HG03139 (cell line): ENCODE measurements at regions not wholly inside any gene's neighbourhood (a gene's known extent, or its start where the extent isn't known, plus 50 kb on each side); places are given as distances from the start of the nearest gene placed in this dataset.
"Not testable (repeated sequence)": the region's sequence is repeated elsewhere in the genome, so short reads cannot be mapped to it uniquely, and the experiment has no call there.

Source experiments
- ATAC-seq: cut with Tn5 transposase; IDR thresholded peaks from one replicate; pipeline ENCODE4 v1.9.1; 2021; ENCODE audit not compliant: unreplicated experiment

DNA sequence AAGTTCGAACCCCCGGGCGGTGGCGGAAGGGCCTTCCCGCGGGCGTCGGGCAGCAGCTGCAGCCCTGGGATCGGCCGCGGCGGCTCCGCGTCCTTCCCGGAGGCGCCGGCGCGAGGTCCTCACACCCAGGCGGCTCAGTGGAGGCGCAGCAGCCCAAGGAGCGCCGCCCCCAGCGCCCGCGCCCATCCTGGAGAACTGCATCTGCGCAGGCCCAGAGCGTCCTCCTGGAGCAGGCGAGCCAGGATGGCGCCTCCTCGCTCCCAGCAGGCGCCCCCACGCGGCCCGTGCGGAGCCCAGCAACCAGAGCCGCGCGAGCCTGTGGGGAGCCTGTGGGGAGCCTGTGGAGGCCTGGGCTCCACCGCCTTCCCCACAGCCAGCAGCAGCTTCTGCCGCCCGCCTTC lies 872.5 kb downstream of the TMEM121 start:
- ATAC-seq, result not testable (repeated sequence)

DNA sequence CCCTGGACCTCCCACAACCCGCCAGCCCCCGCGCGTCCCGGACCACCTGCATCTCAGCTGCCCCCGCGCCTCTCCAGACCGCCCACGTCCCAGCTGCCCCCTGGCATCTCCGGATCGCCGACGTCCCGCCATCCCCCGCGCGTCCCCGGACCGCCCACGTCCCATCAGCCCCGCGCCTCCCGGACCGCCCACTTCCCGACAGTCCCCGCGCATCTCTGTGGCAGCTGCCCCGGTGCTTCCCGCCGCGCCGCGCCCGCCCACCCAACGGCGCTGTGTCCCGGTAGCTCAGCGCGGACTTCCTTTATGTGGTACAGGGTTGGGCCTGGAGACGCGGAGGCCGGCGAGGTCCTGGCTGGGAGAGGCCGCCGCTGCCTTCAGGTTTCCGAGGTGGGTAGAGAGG lies 874.9 kb downstream of the TMEM121 start:
- ATAC-seq, result not testable (repeated sequence)

DNA sequence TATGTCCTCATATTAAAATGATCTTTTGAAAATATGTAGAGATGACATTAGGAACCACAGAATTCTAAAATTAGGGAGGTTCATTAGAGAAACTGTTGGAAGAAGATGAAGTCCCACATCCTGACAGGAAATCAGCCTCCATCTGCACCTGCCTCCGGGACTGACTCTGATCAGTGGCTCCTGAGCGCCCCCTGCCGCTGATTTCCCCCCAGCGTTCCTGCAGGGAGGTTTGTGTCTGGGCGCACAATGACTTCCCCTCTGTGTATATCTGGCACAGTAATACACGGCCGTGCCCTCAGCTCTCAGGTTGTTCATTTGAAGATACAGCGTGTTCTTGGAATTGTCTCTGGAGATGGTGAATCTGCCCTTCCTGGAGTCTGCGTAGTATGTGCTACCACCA lies 883.8 kb downstream of the TMEM121 start:
- ATAC-seq, result not testable (repeated sequence)

DNA sequence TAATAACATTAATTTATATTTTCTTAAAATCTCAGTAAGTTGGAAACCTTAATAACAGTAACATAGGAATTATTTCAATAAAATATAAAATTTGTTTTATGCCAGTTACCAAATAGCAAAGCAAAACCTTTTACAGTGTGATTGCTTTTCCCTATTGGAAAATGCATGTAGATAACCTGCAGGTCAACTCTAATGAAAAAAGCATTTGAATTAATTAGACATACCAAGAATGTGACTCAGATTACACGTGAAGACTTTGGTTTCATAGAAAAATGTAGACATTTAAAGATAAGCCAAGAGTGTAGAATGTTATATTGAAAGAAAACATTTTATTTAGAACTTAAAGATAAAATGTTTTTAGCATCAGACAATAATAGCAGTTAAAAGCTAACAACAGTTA lies 888.1 kb downstream of the TMEM121 start:
- no peak for ATAC-seq

DNA sequence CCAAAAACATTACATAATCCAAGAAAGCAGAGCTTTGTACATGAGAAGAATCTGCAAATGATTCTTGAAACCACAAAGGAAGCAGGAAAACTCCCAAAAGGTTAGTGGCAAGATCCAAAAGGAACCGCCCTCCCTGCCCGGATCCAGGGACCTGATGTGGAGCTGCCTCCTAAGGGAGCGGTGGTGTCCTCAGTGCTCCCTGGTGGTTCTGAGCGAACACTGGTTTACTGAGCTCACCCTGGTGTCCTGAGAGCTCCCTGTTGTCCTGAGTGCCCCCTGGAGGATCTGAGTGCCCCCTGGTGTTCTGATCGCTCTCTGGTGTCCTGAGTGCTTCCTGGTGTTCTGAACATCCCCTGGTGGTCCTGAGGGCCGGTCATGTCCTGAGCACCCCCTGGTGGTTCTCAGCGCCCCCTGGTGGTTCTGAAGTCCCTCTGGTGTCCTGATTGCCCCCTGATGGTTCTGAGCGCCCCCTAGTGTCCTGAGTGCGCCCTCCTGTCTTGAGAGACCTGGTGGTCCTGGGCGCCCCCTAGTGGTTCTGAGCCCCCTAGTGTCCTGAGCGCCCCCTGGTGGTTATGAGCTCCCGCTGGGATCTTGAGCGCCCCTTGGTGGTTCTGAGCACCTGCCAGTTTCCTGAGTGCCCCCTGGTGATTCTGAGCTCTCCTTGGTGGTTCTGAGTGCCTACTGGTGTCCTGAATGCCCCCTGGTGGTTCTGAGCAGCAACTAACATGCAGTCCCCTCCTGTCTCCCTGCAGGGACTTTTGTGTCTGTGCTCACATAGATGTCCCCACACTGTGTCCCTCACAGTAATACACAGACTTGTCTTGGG lies 891.1 kb downstream of the TMEM121 start:
- ATAC-seq, result peak; percentile 76

DNA sequence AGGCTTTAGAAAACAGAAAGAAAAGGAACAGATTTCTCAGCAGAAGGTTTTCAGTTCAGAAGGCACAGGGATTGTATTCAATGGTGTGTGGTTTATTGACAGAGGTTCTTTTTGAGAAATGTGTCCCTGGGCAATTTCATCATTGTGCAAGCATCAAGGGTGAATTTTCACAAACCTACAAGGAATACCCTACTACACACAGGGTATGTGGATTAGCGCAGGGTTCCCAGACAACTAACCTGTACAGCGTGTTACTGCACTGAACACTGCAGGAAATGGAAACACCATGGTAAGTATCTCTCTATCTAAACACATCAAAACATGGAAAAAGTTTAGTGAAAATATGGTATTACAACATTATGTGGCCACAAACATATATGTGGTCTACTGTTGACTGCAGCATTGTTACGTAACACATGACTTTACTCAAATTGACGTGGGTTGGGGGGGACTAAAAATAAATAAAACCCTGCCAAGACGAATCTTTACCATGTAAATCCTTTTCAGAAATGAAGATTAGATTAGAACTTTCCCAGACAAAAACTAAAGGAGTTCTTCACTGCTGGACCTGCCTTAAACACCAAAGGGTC lies 893.1 kb downstream of the TMEM121 start:
- no peak for ATAC-seq

DNA sequence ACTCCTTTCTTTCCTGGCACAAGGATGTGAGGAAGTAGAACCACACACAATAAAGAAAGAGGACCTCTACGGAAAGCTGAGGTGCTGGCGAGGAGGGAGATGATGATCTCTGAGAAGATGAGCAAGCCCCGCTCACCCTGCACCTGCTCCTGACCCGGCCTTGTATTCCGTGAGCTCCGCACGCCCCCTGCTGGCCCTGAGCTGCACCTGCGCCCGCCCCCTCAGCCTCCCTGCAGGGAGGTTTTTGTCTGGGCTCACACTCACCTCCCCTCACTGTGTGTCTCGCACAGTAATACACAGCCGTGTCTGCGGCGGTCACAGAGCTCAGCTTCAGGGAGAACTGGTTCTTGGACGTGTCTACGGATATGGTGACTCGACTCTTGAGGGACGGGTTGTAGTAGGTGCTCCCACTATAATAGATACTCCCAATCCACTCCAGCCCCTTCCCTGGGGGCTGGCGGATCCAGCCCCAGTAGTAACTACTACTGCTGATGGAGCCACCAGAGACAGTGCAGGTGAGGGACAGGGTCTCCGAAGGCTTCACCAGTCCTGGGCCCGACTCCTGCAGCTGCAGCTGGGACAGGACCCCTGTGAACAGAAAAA lies 895.1 kb downstream of the TMEM121 start:
- not testable (repeated sequence) for ATAC-seq

DNA sequence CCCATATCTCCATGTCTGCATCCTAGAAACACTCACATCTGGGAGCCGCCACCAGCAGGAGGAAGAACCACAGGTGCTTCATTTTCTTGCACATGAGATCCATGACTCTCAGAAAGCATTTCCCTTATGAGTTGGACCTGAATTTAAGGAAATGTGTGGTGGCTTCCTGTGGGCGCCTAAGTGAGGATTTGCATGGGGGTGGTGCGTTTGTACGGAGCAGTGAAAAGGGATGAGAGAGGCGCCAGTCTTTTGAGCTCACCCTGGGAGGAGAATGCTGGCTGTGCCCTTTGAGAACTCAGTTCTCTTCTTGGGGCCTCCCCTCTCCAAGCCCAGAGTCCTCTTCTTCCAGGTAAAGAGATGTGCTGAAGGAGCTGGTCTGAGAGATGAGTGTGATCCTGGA lies 895.7 kb downstream of the TMEM121 start:
- ATAC-seq, result no peak

DNA sequence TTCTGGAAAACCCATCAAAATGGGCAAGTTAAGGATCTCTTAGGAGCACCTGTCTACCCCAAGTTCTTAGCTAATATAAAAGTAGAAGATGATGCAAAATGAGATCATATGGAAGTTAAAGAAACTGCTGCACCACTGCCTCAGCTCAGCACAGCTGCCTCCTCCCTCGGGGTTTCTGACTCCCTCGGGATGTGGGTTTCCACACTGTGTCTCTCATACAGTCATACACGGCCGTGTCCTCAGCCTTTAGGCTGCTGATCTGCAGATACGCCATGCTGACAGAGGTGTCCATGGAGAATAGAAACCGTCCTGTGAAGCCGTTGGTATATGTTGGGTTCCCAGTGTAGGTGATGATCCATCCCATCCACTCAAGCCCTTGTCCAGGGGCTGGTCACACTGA lies 898.8 kb downstream of the TMEM121 start:
- ATAC-seq, result not testable (repeated sequence)

DNA sequence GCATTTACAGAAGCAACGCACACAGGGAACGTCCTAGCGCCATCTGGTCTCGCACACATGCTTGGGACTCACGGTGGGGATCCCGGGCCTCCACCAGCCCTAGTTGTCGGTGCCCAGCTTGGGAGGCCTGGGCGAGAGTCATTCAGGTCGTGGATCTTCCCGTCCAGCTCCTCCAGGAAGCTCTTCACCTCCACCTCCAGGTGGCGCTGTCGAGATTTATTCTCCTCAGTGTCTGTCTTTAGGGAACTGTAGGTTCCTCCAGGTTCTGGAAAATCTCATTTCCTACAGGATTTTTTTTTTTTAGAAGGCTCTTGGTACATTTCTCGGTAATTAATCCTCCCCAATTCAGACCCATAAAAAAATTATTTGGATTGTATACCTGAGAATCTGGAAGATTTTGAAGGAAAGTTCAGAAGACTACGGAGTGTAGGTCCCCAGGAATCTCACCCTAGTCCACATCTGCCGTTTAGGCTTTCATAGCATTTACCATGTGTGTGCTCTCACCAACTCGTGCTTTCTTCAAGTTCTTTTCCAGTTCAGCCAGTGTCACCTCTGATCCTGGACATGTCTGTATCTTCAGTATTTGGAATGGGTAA lies 910.0 kb downstream of the TMEM121 start:
- no peak for ATAC-seq

DNA sequence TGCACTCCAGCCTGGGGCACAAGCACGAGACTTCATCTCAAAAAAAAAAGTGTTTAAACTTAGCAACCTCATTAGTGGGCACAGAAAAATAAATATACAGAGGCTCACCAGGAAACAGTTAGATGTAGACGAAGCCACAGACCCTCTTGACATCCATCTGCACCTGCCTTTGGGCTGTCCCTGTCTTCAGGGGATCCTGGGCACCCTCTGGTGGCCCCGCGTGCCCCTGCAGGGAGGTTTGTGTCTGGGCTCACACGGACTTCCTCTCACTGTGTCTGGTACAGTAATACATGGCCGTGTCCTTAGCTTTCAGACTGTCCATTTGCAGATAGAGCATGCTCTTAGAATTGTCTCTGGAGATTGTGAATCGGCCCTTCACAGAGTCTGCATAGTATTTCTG lies 916.5 kb downstream of the TMEM121 start:
- ATAC-seq, result no peak

DNA sequence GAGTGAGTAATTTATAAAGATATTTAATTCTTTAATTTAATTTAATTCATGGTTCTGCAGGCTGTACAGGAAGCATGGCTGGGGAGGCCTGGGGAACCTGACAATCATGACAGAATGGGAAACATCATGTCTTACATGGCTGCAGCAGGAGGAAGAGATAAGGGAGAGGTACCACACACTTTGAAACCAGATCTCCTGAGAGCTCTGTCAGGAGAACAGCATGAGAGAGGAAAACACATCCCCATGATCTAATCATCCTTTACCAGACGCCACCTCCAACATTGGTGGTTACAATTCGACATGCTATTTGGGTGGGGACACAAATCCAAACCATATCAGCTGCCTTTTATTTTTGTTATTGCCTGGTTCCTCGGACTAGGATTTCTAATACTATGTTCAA lies 928.6 kb downstream of the TMEM121 start:
- ATAC-seq, result no peak

DNA sequence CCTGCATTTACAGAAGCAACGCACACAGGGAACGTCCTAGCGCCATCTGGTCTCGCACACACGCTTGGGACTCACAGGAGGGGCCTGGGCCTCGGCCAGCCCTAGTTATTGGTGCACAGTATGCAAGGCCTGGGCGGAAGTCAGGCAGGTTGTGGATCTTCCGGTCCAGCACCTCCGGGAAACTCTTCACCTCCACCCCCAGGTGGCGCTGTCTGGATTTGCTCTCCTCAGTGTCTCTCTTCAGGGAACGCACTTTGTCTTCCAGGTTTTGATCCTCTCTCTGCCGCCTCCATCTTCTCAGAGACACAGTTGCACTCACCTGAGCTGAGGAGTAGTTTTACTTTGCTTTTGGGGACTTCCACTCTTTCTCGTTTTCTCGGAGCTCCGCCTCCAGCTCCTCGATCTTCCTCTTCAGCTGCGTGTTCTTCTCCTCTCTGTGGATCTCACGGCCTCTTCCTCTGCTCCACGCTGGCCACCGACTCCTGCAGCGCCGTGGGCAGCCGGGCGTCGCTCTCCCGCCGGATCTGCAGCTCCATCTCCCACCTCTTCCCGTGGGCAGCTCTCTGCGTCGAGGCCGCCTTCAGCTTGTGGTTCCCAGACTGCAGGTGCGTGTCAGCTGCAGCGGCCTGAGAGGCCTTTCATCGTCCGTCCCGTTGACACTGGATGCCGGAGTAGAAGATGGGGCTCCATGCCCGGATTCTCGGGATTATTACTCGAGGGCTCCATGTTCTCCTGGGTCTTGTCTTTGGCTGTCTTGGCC lies 933.8 kb downstream of the TMEM121 start:
- ATAC-seq, result no peak

DNA sequence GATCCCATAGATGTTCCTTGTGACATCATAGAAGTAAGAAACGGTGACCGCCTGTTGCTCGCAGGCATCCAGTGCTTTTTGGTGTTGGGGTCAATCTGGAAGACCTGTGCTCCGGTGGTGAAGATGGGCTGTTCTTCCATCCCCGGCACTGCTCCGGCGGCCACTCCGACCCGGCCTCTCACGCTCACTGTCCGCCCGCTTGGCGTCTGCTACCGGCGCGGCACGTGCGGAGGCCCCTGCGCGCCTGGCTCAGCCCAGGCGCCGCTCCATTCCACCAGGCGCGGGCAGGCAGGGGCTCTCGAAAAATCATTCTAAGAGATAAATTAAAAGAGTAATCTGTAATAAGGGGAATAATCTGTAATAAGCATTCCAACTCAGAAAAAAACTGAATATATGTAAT lies 934.5 kb downstream of the TMEM121 start:
- ATAC-seq, result no peak

DNA sequence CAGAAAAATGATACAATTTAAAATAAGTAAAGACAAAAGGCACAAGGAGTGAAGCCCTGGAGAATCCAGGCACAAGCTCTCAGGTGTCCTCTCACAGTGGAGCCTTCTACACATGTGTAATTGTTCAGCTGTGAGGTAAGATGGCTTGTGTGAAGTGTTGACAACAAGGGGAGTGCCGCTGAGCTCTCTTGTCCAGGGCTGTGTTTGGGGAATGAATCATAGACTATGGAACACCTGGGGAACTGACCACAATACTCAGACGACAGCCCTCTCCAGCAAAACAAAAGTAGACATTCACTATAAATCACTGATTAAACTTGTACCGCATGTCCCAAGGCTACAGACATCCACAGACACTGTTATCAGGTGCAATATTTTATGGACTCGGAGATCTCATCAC lies 940.1 kb downstream of the TMEM121 start:
- not testable (repeated sequence) for ATAC-seq

DNA sequence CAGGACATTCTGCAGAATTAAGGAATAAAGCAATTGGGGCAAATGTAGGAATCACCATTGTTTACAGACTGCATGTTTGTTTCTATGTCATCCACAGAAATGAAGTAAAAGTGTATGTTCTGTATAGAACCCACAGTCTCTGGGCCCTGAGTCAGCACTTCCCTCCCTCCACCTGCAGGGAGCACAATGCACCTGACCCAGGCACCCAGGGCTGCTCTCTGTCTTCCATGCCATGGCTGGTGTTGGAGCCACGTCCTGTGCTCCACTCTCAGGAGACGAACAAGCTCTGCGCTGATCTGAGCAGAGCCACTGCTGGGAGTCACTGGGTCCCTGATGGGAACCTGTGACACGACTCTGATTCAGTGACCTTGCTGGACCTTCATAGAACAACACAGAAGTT lies 942.5 kb downstream of the TMEM121 start:
- not testable (repeated sequence) for ATAC-seq

DNA sequence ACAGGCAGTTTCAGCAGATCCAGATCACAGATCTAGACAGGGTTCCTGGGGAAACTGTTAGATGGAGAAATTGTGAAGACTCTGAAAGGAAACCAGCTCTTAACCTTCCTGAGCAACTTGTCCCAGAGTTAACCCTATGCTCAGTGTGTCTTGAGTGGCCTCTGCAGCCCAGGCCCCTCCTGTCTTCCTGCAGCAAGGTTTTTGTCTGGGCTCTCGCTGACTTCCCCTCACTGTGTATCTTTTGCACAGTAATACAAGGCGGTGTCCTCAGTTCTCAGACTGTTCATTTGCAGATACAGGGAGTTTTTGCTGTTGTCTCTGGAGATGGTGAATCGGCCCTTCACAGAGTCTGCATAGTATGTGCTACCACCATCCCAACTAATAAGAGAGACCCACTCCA lies 943.6 kb downstream of the TMEM121 start:
- not testable (repeated sequence) for ATAC-seq

DNA sequence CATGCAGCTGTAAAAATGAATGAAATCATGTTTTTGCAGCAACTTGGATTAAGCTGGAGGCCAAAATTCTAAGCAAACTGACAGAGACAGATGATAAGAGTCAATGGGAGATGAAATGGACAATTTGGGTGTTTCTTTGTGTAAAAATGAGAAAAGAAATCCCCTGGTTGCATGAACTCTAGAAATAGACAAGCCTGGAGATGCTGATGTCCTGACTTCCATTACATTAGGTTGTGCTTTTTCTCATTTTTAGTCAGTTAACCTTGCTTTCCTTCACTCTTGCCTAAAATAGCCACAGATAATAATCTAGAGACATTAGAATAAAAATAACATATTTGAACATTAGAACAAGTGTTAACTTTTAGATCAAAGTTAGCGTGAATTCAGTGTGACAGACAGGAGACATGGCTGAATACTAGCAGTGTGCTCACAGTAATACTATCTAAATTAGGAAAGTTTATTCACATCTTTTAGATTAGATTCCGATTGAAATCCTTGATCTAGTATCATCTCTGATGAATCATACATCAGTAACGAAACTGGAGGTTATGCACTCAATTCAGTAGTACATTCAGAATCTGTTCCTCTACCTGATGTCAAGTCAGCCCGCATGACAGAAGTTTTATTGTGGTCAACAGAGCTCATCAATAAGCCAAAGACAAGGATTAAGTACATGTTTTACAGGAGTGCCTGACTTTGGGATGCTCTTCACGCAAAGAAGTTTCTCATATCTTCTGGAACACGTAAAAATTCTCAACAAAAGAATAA lies 948.1 kb downstream of the TMEM121 start:
- not testable (repeated sequence) for ATAC-seq

DNA sequence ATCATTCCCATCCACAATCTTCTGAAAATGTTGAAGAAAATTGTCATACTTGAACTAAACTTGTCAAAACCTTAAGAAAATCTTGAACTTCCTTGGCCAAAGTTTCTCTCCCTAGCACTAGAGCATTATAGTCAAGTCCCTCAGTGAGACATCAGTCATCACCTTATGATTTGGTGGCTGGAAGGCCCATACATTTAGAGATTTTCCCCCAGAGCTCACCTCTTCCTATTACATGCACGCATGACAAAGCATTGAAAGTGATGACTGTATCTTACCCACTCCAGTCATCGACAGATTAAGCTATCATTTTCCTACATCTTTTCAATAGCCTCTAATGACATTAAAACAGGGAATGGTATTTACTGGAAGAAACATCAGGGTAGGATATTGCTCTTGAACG lies 948.8 kb downstream of the TMEM121 start:
- not testable (repeated sequence) for ATAC-seq

DNA sequence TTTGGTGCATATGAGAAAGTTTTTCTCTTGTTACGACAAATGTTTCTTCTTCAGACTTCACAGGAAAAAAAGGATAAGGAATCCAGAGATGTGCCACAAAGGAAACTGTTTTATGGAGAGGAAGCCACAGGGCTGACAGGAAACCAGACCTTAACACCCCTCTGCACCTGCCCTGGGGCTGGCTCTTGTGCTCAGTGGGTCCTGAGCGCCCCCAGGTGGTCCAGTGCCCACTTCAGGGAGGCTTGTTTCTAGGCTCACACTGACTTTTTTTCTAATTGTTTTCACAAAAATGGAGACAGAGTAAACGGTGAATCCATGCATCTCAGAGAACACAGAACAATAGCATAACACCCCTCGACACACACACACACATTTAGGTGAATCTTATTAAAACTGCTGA lies 951.2 kb downstream of the TMEM121 start:
- ATAC-seq, result not testable (repeated sequence)
